ENCODE measurements at regions not wholly inside any gene's neighbourhood (a gene's known extent, or its start where the extent isn't known, plus 50 kb on each side); places are given as distances from the start of the nearest gene placed in this dataset.

DNA sequence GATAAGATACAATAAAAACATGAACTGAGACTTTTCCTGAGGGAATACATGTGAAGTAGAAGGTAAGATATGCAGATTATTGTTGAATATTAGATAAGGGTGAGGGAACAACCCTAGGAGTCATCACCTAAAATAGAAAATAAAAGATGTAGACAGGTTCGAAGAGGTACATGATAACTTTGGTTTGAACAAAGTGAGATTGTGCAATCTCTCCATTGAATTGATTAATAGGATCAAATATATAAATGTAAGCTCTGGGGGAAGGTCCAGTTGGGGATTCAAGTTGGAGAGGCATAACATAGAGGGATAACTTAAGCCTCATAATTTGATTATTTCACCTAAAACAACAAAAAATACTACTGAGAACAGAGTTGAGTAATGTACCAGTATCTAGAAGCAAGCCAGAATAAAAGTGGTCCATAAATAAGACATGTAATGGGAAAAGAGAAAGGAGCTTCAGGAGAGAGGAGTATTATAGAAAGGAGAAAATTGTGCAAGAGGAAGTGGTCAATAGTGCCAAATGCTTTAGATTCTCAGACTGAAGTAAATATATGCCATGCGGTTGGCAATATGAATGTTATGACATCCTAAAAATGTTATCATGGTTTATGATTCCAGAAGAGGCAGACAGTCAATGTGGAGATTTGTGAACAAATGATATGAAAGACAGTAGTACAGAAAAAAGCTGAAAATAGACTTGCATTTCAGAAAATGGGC, 282.3 kb upstream of the CHRM2 start:
- no peak for TF ChIP-seq EZH2phosphoT487 (conservative IDR thresholded peaks at IDR 0.05; ENCODE audit: low read length)
- TF ChIP-seq, protein P1, sequence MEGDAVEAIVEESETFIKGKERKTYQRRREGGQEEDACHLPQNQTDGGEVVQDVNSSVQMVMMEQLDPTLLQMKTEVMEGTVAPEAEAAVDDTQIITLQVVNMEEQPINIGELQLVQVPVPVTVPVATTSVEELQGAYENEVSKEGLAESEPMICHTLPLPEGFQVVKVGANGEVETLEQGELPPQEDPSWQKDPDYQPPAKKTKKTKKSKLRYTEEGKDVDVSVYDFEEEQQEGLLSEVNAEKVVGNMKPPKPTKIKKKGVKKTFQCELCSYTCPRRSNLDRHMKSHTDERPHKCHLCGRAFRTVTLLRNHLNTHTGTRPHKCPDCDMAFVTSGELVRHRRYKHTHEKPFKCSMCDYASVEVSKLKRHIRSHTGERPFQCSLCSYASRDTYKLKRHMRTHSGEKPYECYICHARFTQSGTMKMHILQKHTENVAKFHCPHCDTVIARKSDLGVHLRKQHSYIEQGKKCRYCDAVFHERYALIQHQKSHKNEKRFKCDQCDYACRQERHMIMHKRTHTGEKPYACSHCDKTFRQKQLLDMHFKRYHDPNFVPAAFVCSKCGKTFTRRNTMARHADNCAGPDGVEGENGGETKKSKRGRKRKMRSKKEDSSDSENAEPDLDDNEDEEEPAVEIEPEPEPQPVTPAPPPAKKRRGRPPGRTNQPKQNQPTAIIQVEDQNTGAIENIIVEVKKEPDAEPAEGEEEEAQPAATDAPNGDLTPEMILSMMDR (IDR thresholded peaks at IDR 0.05; ENCODE audit: insufficient read depth, low read length, poor library complexity, severe bottlenecking): no peak
- Histone ChIP-seq H3K4me2 (ENCODE audit: low read depth, low read length, poor library complexity, severe bottlenecking) (no peak overlapping the region), H3K27me3 (ENCODE audit: low read length) (no peaks in the 10 kb centered on the region), H4K20me1 (ENCODE audit: low read depth, low read length) (no peaks in the 10 kb centered on the region), H3K36me3 (ENCODE audit: low read length) (no peaks in the 10 kb centered on the region), H3K9ac (ENCODE audit: low read length) (no peak overlapping the region), H3K27ac (ENCODE audit: low read depth, low read length) (no peak overlapping the region), H3K9me2 (replicated peaks; ENCODE audit: insufficient read depth, low read length) (no peaks in the 10 kb centered on the region; the same call in 1 of the 2 replicates), H3K4me3 (ENCODE audit: insufficient read depth, low read length, poor library complexity, severe bottlenecking) (no peak overlapping the region), H3F3A (ENCODE audit: insufficient read depth) (no peaks in the 10 kb centered on the region), H3K79me2 (ENCODE audit: insufficient read depth, low read length) (no peaks in the 10 kb centered on the region), H3K9me3 (ENCODE audit: insufficient read depth, low read length) (no peaks in the 10 kb centered on the region), H2AFZ (ENCODE audit: low read depth, low read length, severe bottlenecking) (no peak overlapping the region)

DNA sequence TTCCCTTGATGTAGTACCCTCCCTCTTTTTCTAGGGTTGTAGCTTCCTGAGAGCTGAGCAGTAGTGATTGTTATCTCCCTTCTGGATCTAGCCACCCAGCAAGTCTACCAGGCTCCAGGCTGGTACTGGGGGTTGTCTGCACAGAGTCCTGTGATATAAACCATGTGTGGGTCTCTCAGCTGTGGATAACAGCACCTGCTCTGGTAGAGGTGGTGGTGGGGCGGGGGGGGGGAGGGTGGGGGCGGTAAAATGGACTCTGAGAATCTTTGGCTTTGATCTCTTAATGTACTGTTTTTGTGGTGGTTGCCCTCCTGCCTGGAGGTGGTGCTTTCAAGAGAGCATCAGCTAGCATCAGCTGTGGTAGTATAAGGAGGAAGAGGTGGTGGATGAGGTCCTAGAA, 302.0 kb upstream of the CHRM2 start:
- no peaks in the 10 kb centered on the region for H3K79me2 ChIP-seq (ENCODE audit: insufficient read depth, low read length)
- no peak overlapping the region for H2AFZ ChIP-seq (ENCODE audit: low read depth, low read length, severe bottlenecking)
- H3K36me3 ChIP-seq (ENCODE audit: low read length): no peaks in the 10 kb centered on the region
- no peaks in the 10 kb centered on the region for H3K9me2 ChIP-seq (replicated peaks; ENCODE audit: insufficient read depth, low read length)
- no peak overlapping the region for H3K9ac ChIP-seq (ENCODE audit: low read length)
- no peaks in the 10 kb centered on the region for H4K20me1 ChIP-seq (ENCODE audit: low read depth, low read length)
- no peaks in the 10 kb centered on the region for H3K9me3 ChIP-seq (ENCODE audit: insufficient read depth, low read length)
- TF ChIP-seq, protein P1 (IDR thresholded peaks at IDR 0.05; ENCODE audit: insufficient read depth, low read length, poor library complexity, severe bottlenecking): no peak
- no peak for TF ChIP-seq EZH2phosphoT487 (conservative IDR thresholded peaks at IDR 0.05; ENCODE audit: low read length)
- no peak overlapping the region for H3K4me2 ChIP-seq (ENCODE audit: low read depth, low read length, poor library complexity, severe bottlenecking)
- no peaks in the 10 kb centered on the region for H3F3A ChIP-seq (ENCODE audit: insufficient read depth)
- no peaks in the 10 kb centered on the region for H3K27me3 ChIP-seq (ENCODE audit: low read length)
- no peak overlapping the region for H3K27ac ChIP-seq (ENCODE audit: low read depth, low read length)
- H3K4me3 ChIP-seq (ENCODE audit: insufficient read depth, low read length, poor library complexity, severe bottlenecking): no peak overlapping the region

DNA sequence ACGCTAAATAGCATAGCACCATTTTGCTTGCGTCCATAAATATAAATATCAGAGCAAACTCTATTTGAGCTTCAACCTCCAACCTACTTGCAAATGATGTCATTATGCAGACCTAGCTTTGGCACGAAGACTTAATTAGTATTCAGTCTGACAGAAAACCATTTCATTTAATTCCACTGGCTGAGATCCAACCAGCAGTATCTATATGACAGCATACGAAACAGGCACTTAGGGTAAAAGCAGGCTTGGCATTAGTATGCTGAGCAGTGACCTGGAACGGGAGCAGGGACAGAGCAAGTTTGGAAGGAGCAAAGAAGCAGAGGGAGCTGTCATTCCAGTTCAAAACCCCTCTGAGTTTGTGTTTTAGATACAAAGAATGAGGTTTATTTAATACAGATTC, 312.5 kb upstream of the CHRM2 start:
- no peak overlapping the region for H3K4me2 ChIP-seq (ENCODE audit: low read depth, low read length, poor library complexity, severe bottlenecking)
- TF ChIP-seq, protein P1 (IDR thresholded peaks at IDR 0.05; ENCODE audit: insufficient read depth, low read length, poor library complexity, severe bottlenecking): no peak
- TF ChIP-seq EZH2phosphoT487 (conservative IDR thresholded peaks at IDR 0.05; ENCODE audit: low read length): no peak
- H3K9me2 ChIP-seq (replicated peaks; ENCODE audit: insufficient read depth, low read length): no peaks in the 10 kb centered on the region
- H3K79me2 ChIP-seq (ENCODE audit: insufficient read depth, low read length): no peaks in the 10 kb centered on the region
- H3K4me3 ChIP-seq (ENCODE audit: insufficient read depth, low read length, poor library complexity, severe bottlenecking): no peak overlapping the region
- no peak overlapping the region for H3K27ac ChIP-seq (ENCODE audit: low read depth, low read length)
- H3K9me3 ChIP-seq (ENCODE audit: insufficient read depth, low read length): no peaks in the 10 kb centered on the region
- H3K36me3 ChIP-seq (ENCODE audit: low read length): no peaks in the 10 kb centered on the region
- no peak overlapping the region for H2AFZ ChIP-seq (ENCODE audit: low read depth, low read length, severe bottlenecking)
- H3K27me3 ChIP-seq (ENCODE audit: low read length): no peaks in the 10 kb centered on the region
- no peaks in the 10 kb centered on the region for H3F3A ChIP-seq (ENCODE audit: insufficient read depth)
- no peak overlapping the region for H3K9ac ChIP-seq (ENCODE audit: low read length)
- H4K20me1 ChIP-seq (ENCODE audit: low read depth, low read length): no peaks in the 10 kb centered on the region
